ENCODE measurements at regions not wholly inside any gene's neighbourhood (a gene's known extent, or its start where the extent isn't known, plus 50 kb on each side); places are given as distances from the start of the nearest gene placed in this dataset.

- no peak for TF ChIP-seq POLR2A (IDR thresholded peaks at IDR 0.05)
- TF ChIP-seq, protein P1, sequence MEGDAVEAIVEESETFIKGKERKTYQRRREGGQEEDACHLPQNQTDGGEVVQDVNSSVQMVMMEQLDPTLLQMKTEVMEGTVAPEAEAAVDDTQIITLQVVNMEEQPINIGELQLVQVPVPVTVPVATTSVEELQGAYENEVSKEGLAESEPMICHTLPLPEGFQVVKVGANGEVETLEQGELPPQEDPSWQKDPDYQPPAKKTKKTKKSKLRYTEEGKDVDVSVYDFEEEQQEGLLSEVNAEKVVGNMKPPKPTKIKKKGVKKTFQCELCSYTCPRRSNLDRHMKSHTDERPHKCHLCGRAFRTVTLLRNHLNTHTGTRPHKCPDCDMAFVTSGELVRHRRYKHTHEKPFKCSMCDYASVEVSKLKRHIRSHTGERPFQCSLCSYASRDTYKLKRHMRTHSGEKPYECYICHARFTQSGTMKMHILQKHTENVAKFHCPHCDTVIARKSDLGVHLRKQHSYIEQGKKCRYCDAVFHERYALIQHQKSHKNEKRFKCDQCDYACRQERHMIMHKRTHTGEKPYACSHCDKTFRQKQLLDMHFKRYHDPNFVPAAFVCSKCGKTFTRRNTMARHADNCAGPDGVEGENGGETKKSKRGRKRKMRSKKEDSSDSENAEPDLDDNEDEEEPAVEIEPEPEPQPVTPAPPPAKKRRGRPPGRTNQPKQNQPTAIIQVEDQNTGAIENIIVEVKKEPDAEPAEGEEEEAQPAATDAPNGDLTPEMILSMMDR (IDR thresholded peaks at IDR 0.05) = no peak
Observed at GRCh38 chr11:80687941-80688340, 1247.1 kb upstream of the TENM4 start.
